ENCODE measurements at regions not wholly inside any gene's neighbourhood (a gene's known extent, or its start where the extent isn't known, plus 50 kb on each side); places are given as distances from the start of the nearest gene placed in this dataset.

DNA sequence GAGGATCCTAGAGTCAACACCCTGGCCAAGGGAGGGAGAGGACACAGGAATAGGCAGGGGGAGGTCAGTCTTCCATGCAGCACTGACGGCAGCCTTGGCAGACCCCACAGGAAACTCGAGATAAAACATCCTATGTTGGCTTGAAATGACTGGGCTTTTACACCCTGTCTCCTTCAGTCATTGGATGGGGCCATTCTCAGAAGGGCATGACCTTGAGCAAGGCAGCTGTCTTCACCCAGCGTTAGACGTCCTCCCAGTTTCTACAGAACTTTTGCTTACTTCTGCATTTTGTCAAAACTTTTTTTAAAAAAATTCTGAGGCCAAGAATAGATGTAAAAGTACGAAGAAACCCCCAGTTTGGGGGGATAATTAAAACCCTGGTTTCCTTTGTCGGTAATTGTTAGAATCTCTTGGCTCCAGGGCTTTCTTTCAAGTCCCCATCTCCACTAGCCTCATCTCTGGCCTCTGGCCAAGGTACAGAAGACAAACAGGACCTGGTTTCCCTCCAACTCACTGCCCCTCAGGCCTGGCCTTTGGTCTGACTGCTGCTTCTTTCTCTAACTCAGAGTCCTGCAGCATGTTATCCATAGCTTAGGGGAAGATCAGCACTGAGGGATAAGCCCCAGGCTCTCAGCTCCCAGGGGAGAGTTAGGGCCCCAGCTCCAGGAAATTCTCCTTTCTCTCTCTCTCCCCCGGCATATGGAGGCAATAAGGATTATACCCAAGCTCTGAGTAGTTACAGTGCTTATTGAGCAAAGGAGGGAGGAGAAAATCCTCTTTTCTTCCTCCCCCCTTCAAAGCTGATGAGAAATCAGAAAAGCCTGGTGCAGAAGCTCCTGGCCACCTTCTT lies 51.6 kb upstream of the KCND3 start:
- no peak for DNase-seq

DNA sequence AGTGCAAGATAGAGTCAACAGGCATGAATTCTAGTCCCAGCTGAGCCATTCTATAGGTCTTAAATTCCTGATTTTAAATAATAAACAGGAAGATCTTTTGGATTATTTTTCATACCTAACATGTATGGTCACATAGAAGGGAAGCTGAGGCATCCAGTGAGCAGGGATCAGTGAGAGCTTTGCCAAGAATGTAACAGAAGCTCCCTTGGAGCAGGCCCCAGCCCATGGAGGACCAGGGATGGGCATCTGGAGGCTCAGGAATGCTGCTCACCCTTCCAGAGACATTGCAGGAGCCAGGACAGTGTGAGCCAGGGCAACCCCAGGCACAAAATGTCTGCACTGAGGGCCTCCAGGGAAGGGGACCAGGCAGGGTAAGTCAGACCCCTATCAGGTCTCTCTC lies 54.4 kb upstream of the KCND3 start:
- no peak for DNase-seq

DNA sequence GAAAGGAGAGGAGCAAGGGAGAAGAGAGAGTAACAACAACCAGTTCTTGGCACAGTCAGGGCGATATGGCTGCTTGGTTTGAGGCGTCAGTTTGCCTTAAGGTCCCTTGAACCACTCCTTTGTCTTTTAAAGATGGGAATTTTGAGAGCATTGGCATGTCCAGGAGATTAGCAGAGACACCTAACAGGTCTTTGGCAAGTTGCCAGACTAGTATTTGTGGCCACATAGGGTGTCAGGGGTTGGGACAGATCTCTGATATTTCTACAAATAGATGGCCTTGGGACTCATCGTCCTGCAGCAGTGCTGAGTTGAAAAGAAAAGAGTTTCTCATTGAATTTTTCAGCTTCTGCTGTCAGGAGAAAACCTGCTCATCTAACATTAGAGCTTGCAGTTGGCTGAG lies 55.3 kb upstream of the KCND3 start:
- DNase-seq, result no peak

DNA sequence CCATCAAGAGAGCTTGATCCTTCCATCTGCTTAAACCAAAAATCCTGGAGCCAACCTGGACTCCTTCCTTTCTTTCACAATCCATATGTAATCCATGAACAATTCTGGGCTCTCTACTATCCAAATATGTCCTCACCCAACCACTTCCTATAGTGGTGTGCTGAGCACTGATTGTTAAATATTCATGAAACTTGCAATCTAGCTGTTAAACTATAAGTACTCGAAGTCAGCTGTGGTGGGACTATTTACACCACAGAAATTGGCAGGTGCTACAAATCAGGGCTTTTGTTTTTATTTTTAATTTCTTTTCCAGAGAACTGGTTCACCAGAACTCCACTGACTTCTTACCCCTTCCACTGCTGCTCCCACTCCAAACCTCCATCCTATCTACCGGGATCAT lies 57.2 kb upstream of the KCND3 start:
- no peak for DNase-seq

- no peak for DNase-seq
These were observed 59.0 kb upstream of the KCND3 start for GRCh38 chr1:112048421-112048820.

GRCh38 chr1:112054510-112054909 lies 65.0 kb upstream of the KCND3 start:
- DNase-seq, result no peak

GRCh38 chr1:112056354-112056753 lies 66.9 kb upstream of the KCND3 start:
- DNase-seq, result no peak

DNA sequence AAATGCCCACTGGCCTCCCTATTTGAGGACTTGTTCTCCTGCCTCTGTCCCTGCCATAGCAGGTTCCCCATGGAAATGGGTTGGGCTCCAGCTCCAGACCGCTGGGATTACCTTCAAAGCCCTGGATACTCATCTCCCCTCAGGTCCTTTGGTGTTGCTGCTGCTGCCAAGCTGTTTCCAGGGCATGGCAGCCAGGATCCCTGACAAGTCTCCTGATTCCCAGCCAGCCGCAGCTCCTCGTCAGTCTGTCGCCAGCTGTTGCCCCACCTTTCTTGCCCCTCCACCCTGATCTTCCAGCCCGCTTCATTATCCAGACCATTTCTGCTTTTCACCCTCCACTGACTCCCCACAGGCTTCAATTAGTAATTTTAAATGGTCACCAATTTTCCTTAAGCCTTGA lies 68.3 kb upstream of the KCND3 start:
- DNase-seq, result no peak

- no peak for DNase-seq
These were observed 69.5 kb upstream of the KCND3 start for GRCh38 chr1:112058815-112059450.

GRCh38 chr1:112059679-112060078 lies 70.2 kb upstream of the KCND3 start:
- no peak for DNase-seq

GRCh38 chr1:112060261-112060660 lies 70.8 kb upstream of the KCND3 start:
- DNase-seq, result no peak

- DNase-seq, result no peak
These were observed 71.6 kb upstream of the KCND3 start for GRCh38 chr1:112061056-112061455.

GRCh38 chr1:112061901-112062320 lies 72.4 kb upstream of the KCND3 start:
- DNase-seq, result peak; percentile 54

DNA sequence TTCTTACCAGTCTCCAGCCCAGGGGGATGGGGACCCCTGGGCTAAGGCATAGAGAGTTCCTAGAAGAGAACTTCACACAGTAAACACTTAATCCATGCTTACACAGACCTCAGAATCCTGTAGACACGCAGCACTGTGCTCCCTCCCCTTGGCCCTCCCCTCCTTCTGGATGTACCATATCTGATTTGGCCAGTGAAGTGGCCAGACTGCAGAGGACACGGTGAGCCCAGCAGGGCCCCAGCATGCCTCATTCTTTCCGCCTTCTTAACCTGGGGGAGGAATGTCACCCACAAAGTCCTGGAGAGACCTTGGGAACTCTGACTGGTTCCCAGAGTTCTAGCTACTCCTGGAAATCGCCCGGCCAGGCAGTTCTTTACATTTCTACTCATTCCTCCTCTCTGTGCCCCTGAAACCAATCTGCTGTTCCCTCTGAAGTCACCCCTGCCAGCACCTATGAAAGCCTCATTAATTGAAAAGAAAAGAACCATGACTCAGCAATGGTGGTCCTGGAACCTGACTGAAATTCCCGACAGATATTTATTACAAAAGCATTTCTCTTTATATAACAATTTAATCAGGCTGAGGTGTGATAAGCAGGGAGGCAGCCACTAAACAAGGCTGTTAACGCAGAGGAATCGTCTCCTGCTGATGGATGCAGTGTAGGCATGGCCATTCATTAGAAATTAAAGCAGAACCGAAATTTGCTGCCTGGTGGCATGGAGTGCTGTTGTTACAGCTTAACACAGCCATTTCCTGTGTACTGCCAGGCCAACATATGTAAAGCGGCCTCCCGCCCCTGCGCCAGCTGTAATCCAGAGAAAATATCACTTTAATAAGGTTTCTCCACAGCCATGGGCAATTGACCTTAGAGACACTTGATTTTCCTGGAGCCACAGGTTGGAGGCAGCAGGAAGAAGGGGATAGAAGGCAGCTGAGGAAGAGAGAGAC lies 74.6 kb upstream of the KCND3 start:
- no peak for DNase-seq

GRCh38 chr1:112067989-112068388 lies 78.5 kb upstream of the KCND3 start:
- no peak for DNase-seq

DNA sequence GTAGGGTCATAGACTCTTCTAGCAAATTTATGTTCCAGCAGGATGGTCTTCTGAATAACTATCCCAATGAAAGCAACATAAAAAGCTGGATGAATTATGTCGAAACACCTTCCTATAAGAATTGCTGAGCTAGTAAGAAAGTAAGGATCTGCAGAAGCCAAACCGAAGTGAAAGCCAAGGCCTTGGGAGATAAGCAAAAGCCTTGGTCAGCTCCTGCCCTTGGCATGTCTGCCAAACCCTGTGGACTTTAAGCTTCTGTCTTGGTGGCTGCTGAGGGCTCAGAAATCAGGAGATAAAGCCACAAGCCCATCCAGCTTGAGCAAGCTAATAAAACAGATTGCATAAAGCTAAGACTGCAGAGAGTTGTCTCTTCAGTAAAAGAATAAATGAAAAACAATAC lies 81.2 kb upstream of the KCND3 start:
- DNase-seq, result no peak

DNA sequence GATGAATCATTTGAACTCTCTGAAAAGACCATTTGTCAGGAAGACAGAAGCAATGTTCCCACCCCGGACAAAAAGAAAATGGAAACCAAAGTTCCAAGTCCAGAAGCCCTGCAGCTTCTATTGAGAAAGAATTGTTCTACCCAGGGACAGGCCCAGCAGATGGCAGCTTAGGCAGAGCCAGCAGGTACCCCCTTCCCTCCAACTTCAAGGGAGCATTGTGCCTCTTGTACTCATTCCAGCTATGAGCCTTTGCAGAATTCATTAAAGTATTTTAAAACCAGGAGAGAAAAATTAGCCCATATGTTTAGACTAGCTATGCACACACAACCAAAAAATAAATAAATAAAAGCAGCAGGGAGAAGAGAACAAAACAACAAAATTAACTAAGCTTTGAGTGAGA lies 85.2 kb upstream of the KCND3 start:
- DNase-seq, result no peak

- no peak for DNase-seq
These were observed 86.1 kb upstream of the KCND3 start for GRCh38 chr1:112075566-112075965.

- DNase-seq, result no peak
These were observed 90.0 kb upstream of the KCND3 start for GRCh38 chr1:112079446-112079845.

- DNase-seq, result no peak
These were observed 94.0 kb upstream of the KCND3 start for GRCh38 chr1:112083487-112083886.

DNA sequence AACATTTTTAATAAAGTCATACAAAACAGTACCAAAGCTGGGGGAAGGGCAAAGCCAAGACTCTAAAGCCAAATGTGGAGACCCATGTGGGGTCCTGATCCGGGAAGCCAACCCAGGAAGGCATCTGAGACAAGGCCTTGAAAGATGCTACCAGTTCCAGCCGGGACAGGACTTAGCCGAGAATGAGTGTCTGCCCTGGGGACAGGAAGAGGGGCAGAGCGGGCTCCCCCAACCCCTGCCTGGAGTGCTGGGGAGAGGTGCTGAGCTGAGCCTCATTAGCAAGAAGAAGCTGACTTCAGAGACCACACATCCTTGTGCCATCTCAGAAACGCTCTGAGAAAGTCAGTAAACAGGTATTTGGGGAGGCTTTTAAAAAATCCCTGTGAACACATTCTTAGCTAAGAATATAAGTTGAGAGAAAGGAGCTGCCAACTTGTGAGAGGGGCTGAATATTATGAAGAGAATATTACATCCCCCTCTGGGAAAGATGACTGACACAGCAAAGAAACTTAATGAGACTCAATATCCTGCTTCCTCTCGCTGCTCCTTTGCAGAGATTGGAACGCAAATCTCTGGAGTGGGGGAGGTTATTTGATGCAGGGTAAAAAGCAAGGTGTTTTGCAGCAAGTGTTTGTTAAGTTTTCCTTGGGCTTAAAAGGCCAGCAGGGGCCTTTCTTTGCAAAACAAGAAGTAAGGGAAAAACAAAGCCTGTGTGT lies 103.3 kb upstream of the KCND3 start:
- DNase-seq, result no peak

- DNase-seq, result no peak
These were observed 103.9 kb upstream of the KCND3 start for GRCh38 chr1:112093372-112093694.

DNA sequence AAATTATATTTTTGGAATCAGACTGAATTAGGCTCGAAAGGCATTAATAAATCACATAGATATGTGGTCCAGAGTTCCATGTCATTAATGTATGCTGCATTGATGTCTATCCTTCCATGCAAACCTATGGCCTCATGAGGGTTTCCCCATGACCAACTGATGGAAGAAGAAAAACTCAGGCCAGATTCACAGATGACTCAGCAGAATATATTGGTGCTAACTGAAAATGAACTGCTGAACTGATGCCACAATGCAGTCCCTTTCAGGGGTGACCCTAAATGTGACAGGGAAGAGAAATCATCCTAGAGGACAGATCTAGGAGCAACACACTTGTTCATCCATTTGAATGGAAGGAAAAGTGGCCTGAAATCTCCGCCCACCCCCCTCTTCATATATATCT lies 110.5 kb upstream of the KCND3 start:
- no peak for DNase-seq
